ENCODE measurements at regions not wholly inside any gene's neighbourhood (a gene's known extent, or its start where the extent isn't known, plus 50 kb on each side); places are given as distances from the start of the nearest gene placed in this dataset.
A peak's percentile ranks its signal among the peaks of the same experiment; 100 is the strongest.

DNA sequence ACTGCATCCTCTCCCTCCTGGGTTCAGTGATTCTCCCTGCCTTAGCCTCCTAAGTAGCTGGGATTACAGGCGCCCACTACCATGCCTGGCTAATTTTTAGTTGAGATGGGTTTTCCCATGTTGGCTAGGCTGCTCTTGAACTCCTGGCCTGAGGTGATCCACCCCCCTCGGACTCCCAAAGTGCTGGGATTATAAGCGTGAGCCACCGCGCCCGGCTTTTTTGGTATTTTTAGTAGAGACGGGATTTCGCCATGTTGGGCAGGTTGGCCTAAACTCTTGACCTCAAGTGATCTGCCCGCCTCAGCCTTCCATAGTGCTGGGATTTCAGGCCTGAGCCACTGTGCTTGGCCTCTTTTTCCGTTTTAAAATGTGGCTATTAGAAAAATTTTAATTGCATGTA, 343.8 kb upstream of the RBFOX1 start:
- Histone ChIP-seq H3K4me2 (no peak overlapping the region), H3K4me3 (no peak overlapping the region), H3K79me2 (replicated peaks; ENCODE audit: insufficient read depth) (no peaks in the 10 kb centered on the region), H3K27ac (ENCODE audit: low read depth) (no peak overlapping the region), H3F3A (replicated peaks; ENCODE audit: low read depth) (no peaks in the 10 kb centered on the region), H3K36me3 (ENCODE audit: insufficient read depth) (no peaks in the 10 kb centered on the region), H3K27me3 (ENCODE audit: insufficient read depth) (no peaks in the 10 kb centered on the region), H4K20me1 (replicated peaks; ENCODE audit: insufficient read depth) (no peaks in the 10 kb centered on the region), H2AFZ (no peak overlapping the region), H3K4me1 (ENCODE audit: insufficient read depth) (no peaks in the 10 kb centered on the region), H3K9me2 (ENCODE audit: insufficient read depth) (no peaks in the 10 kb centered on the region)
- Mint-ChIP-seq H3K27ac (no peak overlapping the region), H3K4me3 (no peak overlapping the region), H3K4me1 (peaks cover 6% of the 10 kb centered on the region; the same call in 2 of the 3 replicates), H3K9me3 (peaks cover 76% of the 10 kb centered on the region), H3K27me3 (ENCODE audit: insufficient read depth, low read depth, poor library complexity) (peaks cover 2% of the 10 kb centered on the region), H3K36me3 (ENCODE audit: low read depth) (no peaks in the 10 kb centered on the region; the same call in 1 of the 3 replicates)
- TF ChIP-seq ZNF331 (CRISPR knock-in tag; IDR thresholded peaks at IDR 0.05; ENCODE audit: low read depth) (no peak), POLR2AphosphoS5 (IDR thresholded peaks at IDR 0.05; ENCODE audit: low read depth) (no peak), CTCF (conservative IDR thresholded peaks at IDR 0.05; ENCODE audit: low read depth in 2 of 2) (no peak), CREB1 (CRISPR knock-in tag; IDR thresholded peaks at IDR 0.05; ENCODE audit: low read depth) (no peak), ETS1 (IDR thresholded peaks at IDR 0.05) (no peak), EZH2 (IDR thresholded peaks at IDR 0.05; ENCODE audit: low read depth, unreplicated experiment) (no peak), ZNF114 (CRISPR knock-in tag; IDR thresholded peaks at IDR 0.05) (no peak), REST (IDR thresholded peaks at IDR 0.05; ENCODE audit: unreplicated experiment) (no peak), EZH2phosphoT487 (IDR thresholded peaks at IDR 0.05; ENCODE audit: unreplicated experiment) (no peak)
- DNase-seq (ENCODE audit: low spot score) (no peak), ATAC-seq (no peak)

- no peaks in the 10 kb centered on the region for H3K27me3 ChIP-seq (ENCODE audit: insufficient read depth)
- H3K79me2 ChIP-seq (replicated peaks; ENCODE audit: insufficient read depth), result no peaks in the 10 kb centered on the region
- TF ChIP-seq EZH2 (IDR thresholded peaks at IDR 0.05; ENCODE audit: low read depth, unreplicated experiment) (no peak), EZH2phosphoT487 (IDR thresholded peaks at IDR 0.05; ENCODE audit: unreplicated experiment) (no peak), ZNF114 (CRISPR knock-in tag; IDR thresholded peaks at IDR 0.05) (no peak), ZNF331 (CRISPR knock-in tag; IDR thresholded peaks at IDR 0.05; ENCODE audit: low read depth) (no peak)
Measured at GRCh38 chr16:6977916-6978315, 354.7 kb upstream of the RBFOX1 start.

More at GRCh38 chr16:6977916-6978315, 354.7 kb upstream of the RBFOX1 start:
- Mint-ChIP-seq H3K4me3 (no peak overlapping the region), H3K36me3 (ENCODE audit: low read depth) (peaks cover 7% of the 10 kb centered on the region; the same call in 1 of the 3 replicates), H3K4me1 (no peaks in the 10 kb centered on the region), H3K27me3 (ENCODE audit: insufficient read depth, low read depth, poor library complexity) (no peaks in the 10 kb centered on the region), H3K27ac (no peak overlapping the region), H3K9me3 (peaks cover 79% of the 10 kb centered on the region)
- H3K4me2 ChIP-seq, result no peak overlapping the region
- H3K9me2 ChIP-seq (ENCODE audit: insufficient read depth), result no peaks in the 10 kb centered on the region
- H3K36me3 ChIP-seq (ENCODE audit: insufficient read depth), result no peaks in the 10 kb centered on the region; the same call in 1 of the 2 replicates
- no peaks in the 10 kb centered on the region for H4K20me1 ChIP-seq (replicated peaks; ENCODE audit: insufficient read depth)
- H3F3A ChIP-seq (replicated peaks; ENCODE audit: low read depth), result no peaks in the 10 kb centered on the region
- no peak overlapping the region for H3K4me3 ChIP-seq
- no peak overlapping the region for H3K27ac ChIP-seq (ENCODE audit: low read depth)
- DNase-seq (ENCODE audit: low spot score) (no peak), ATAC-seq (peak; percentile 48; the same call in 2 of the 3 replicates)
- no peaks in the 10 kb centered on the region for H3K4me1 ChIP-seq (ENCODE audit: insufficient read depth)
- H2AFZ ChIP-seq, result no peak overlapping the region
